ENCODE measurements at regions not wholly inside any gene's neighbourhood (a gene's known extent, or its start where the extent isn't known, plus 50 kb on each side); places are given as distances from the start of the nearest gene placed in this dataset.
"Not testable (repeated sequence)": the region's sequence is repeated elsewhere in the genome, so short reads cannot be mapped to it uniquely, and the experiment has no call there.

- DNase-seq, result no peak
These were observed 1135.0 kb upstream of the TENM3 start for GRCh38 chr4:181108237-181108636.

DNA sequence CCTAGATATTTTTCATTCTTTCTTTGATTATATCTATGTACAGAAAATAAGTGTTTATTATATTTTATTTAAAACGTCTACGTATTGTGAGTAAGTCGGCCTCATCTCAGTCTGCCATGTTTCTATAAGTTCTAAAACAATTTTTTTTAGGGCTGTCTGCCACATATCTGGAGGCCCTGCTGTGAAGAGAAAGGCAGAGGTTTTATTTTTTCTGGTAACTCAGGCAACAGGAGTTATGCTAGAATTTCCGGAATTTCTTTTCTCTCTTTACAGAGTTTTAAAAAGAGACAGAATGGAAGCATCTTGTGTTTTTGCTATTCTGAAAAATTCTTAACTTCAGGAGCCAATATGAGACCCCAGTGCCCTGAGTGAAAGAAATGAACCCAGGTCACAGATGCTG is 1124.0 kb upstream of the TENM3 start:
- no peak for DNase-seq

- DNase-seq, result no peak
These were observed 1121.5 kb upstream of the TENM3 start for GRCh38 chr4:181121733-181122132.

GRCh38 chr4:181127171-181127570 is 1116.0 kb upstream of the TENM3 start:
- DNase-seq, result no peak

- DNase-seq, result not testable (repeated sequence)
These were observed 1112.9 kb upstream of the TENM3 start for GRCh38 chr4:181130317-181130716.

DNA sequence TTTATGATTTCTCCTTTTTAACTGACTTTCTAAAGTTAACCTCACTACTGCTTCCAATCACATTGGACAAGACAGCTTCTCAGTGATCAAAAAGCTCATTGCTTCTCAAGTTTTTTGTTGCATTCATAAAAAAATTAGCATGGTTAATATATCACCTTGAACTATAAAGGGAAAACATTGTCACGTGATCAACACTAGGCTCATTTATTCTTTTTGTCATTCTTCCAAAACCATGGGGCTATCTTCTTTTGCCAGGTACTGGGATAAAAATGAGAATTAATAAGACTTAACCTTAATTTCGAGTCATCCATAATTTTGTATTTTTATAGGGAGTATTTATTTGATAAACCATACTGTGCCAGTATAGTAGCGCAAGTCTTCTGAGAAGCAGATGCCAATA is 1105.9 kb upstream of the TENM3 start:
- DNase-seq, result no peak

GRCh38 chr4:181138116-181138515 is 1105.1 kb upstream of the TENM3 start:
- no peak for DNase-seq

DNA sequence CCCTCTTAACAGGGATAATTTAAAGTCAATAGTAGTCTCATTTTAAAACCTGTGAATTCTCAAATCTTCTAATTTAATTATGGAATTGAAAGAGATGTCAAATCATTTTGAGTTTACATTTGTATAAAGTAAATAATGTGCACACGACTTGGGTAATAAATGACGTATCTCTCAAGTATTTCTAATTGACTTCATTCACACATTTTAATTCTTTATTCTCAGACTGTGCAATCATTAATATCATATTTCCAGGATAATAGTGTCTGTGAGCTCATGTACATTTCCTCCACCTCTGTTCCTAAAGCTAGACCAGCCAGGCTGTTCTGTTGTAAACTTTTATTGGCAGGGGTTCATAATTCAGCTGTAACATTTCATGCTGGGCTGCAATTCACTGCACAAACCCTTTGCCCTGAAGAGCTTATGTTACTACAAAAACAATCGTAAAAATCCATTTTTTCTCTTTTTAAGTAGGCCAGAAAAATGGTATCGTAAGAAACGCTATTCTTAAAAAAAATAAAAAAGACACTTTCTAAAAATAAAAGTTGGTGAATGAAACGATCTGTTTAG is 1103.1 kb upstream of the TENM3 start:
- no peak for DNase-seq

GRCh38 chr4:181143250-181143854 is 1099.8 kb upstream of the TENM3 start:
- DNase-seq, result peak; percentile 72 to 73

- no peak for DNase-seq
These were observed 1097.2 kb upstream of the TENM3 start for GRCh38 chr4:181146051-181146450.

DNA sequence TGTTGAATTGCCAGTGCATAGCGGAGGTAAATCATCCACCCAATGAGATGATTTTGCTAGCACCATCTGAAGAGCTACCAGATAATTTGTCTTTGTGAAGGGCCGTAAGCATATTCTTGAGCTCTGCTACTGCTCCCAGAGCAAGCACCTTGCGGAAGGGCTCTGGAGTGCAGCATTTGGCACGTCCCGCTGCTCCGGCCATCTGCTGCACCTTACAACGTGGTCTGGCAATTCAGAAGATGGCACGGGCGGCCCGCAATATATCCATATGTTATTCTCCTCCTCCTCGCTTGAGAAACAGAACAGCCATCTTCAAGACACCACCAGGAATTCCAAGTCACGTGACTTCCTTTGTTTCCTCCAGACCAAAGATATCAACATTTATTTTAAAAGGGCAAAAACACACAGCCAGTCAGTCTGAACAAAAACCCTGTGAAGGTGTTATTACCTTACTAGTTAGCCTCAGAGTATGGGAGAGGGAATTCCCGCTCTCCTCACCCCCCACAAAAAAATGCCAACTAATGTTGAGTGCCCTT is 1095.7 kb upstream of the TENM3 start:
- no peak for DNase-seq

- no peak for DNase-seq
These were observed 1094.7 kb upstream of the TENM3 start for GRCh38 chr4:181148470-181148869.

- DNase-seq, result no peak
These were observed 1093.0 kb upstream of the TENM3 start for GRCh38 chr4:181150191-181150590.

DNA sequence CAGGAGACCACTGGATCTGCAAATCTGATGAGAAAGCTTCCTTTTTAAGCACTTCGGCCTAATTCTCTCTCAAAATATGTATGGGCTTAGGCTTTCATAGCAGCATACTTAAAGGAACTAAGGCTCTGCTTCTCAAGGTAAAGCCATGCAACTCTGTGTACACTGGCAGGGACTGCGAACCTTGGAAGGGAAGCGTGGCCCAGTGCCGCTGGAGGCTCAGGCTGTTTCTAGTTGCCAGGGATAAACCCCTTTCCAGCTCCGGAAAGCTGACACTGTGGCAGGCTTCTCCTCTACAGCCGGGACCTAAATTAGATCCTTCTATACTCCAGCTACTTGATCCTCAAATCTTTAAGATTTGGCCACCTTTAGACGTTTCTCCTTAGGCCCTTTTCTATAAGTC is 1091.3 kb upstream of the TENM3 start:
- no peak for DNase-seq

DNA sequence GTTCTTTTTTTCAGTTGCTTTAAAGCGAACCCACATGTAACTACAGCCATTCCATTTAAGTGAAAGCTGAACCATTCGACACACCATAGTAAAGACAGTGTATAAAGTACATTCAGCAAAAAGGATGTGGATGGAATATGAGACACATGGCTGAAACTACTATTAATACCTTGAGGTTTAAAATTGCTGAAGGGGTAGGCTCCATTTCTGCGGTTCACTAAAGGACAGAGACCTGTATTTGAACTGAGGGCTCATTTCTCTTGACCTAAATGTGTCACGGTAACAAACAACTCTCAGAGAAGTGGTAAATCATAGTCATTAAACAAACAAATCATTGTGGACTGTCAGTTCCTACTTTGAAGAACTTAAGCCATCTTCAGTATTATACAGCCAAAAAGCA is 1085.6 kb upstream of the TENM3 start:
- no peak for DNase-seq

- no peak for DNase-seq
These were observed 1084.2 kb upstream of the TENM3 start for GRCh38 chr4:181158971-181159370.

DNA sequence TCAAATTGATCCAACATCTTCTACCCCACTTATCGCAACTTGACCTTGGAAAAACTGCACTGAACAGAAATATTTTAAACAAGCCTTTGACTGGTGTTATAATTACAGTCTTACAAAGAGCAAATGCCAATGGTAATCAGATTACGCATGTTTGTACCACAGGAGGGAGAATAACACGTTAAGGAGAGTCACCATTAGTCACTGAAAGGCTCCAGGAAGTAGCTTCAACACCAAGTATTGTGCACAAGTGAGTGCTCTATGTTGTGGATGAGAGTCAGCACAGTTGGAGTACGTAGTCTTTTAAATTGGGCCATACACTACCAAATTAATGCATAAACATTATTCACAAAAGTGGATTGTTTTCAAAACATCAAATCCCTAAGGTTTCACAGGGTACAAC is 1081.5 kb upstream of the TENM3 start:
- DNase-seq, result no peak

GRCh38 chr4:181162266-181162665 is 1080.9 kb upstream of the TENM3 start:
- no peak for DNase-seq

- no peak for DNase-seq
These were observed 1080.5 kb upstream of the TENM3 start for GRCh38 chr4:181162676-181163075.

- no peak for DNase-seq
These were observed 1076.3 kb upstream of the TENM3 start for GRCh38 chr4:181166742-181167399.

- no peak for DNase-seq
These were observed 1075.0 kb upstream of the TENM3 start for GRCh38 chr4:181168011-181168805.

DNA sequence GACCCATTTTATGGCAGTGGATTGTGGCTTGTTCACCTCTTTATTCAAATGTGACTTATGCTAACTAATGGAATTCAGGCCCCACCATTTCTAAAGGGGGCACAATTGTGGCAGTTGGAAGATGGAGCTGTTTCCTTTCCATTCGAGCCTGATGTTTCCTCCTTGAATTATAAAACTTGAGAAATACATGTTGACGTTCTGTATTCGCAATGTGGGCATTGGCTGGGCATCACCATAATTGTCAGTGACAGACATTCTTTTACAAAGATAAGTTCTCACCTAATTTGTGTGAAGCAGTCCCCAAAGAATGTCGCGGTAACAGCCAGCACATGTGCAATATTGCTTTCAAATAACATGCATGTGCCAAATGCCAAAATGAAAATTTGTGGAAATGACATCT is 1070.2 kb upstream of the TENM3 start:
- no peak for DNase-seq

GRCh38 chr4:181176306-181176705 is 1066.9 kb upstream of the TENM3 start:
- DNase-seq, result no peak
